K562 (cell line): ENCODE measurements at regions not wholly inside any gene's neighbourhood (a gene's known extent, or its start where the extent isn't known, plus 50 kb on each side); places are given as distances from the start of the nearest gene placed in this dataset.

Experiments
- ATAC-seq: fragments of 200-7000 bp; cut with Tn5 transposase; 3 replicates; pipeline ENCODE4 v1.9.1; 2020; ENCODE audit warnings: moderate library complexity
- BruUV-seq: library from RNA; stranded (reverse); fragments of 400-500 nt; replicated peaks from 2 replicates; lab custom pipeline; 2021; lab: Mats Ljungman, UMichigan
- CTCF ChIA-PET: fragments of 300-600 bp; formaldehyde crosslinking; extraction: SDS; loops from one replicate; lab custom pipeline; 2021; ENCODE audit warnings: low intra/inter-chr PET ratio; lab: Yijun Ruan, JAX
- POLR2A ChIA-PET: fragments of 300-600, 350-650 bp; sonication (Branson Sonifier 250); formaldehyde crosslinking; extraction: SDS; loops from one replicate; lab custom pipeline; 2021; ENCODE audit warnings: antibody characterized with exemption, inconsistent platforms; lab: Yijun Ruan, JAX
- DNase-seq, 4 experiments: peaks; one replicate each; pipeline versions ENCODE4 v3.0.0 to v3.0.0-alpha.2; 2011 to 2018; ENCODE audit warnings: low spot score in 3 of 4, mixed read lengths in 3 of 4; ENCODE audit errors: extremely low read depth in 1 of 4
- FAIRE-seq: peaks from 2 replicates; lab custom pipeline; 2011; peaks lifted over from hg19 to GRCh38; lab: Jason Lieb, UNC
- H2AFZ ChIP-seq: 2 replicates; pipeline ENCODE4 v1.6.0; 2011; ENCODE audit warnings: low read depth, low read length, control low read depth, inconsistent platforms
- H3K27ac ChIP-seq: fragments of 200-600 bp; 3 replicates; pipeline ENCODE4 v1.8.0; 2011; ENCODE audit warnings: low read depth, mild to moderate bottlenecking, control low read depth, inconsistent platforms, low read length, moderate library complexity, mixed read lengths; ENCODE audit errors: extremely low read depth
- H3K27me3 ChIP-seq, 2 experiments: fragments of 300-600 bp in 1 of 2; 2 replicates in 1 of 2; 3 replicates in 1 of 2; pipeline versions ENCODE4 v1.6.0 to v1.8.0; 2011; ENCODE audit warnings: inconsistent platforms in 2 of 2, low read length in 2 of 2, mild to moderate bottlenecking in 1 of 2, mixed read lengths in 1 of 2, moderate library complexity in 1 of 2; ENCODE audit not compliant: control insufficient read depth in 2 of 2, insufficient read depth in 2 of 2
- H3K36me3 ChIP-seq: fragments of 300-600 bp; 3 replicates; pipeline ENCODE4 v1.8.0; 2011; ENCODE audit warnings: mild to moderate bottlenecking, low read length, inconsistent platforms; ENCODE audit not compliant: control insufficient read depth, insufficient read depth
- H3K4me1 ChIP-seq, 2 experiments: fragments of 200-600 bp in 1 of 2; replicated peaks in 1 of 2; 2 replicates in 1 of 2; 3 replicates in 1 of 2; pipeline versions ENCODE4 v1.5.1 to v1.8.0; 2011; ENCODE audit warnings: inconsistent platforms in 2 of 2, low read length in 2 of 2, mild to moderate bottlenecking in 1 of 2, mixed read lengths in 1 of 2, moderate library complexity in 1 of 2; ENCODE audit not compliant: control insufficient read depth in 2 of 2, insufficient read depth in 2 of 2
- H3K4me2 ChIP-seq: 2 replicates; pipeline ENCODE4 v1.6.1; 2011; ENCODE audit warnings: low read length, control low read depth, inconsistent platforms, mixed read lengths; ENCODE audit not compliant: insufficient read depth
- H3K4me3 ChIP-seq: fragments of 200-600 bp; sonication (generic), shearing (Covaris generic); 2 replicates; pipeline ENCODE4 v1.5.1; 2016; ENCODE audit warnings: control low read depth, inconsistent platforms
- H3K79me2 ChIP-seq: fragments of 200-600 bp; 3 replicates; pipeline ENCODE4 v1.8.0; 2011; ENCODE audit warnings: low read length, inconsistent platforms; ENCODE audit not compliant: control insufficient read depth, insufficient read depth
- H3K9ac ChIP-seq, 2 experiments: 2 replicates each; pipeline versions ENCODE4 v1.6.0 to v1.6.1; 2011; ENCODE audit warnings: low read depth in 2 of 2, low read length in 2 of 2, control low read depth in 1 of 2, inconsistent platforms in 1 of 2, mild to moderate bottlenecking in 1 of 2, mixed read lengths in 1 of 2; ENCODE audit not compliant: insufficient read depth in 1 of 2
- H3K9me1 ChIP-seq: one replicate; pipeline ENCODE4 v1.6.0; 2011; ENCODE audit warnings: inconsistent platforms, mild to moderate bottlenecking, low read length, moderate library complexity; ENCODE audit not compliant: control insufficient read depth, insufficient read depth
- H3K9me3 ChIP-seq: replicated peaks from 2 replicates; pipeline ENCODE4 v1.5.1; 2011; ENCODE audit warnings: low read depth, low read length, inconsistent platforms; ENCODE audit not compliant: control insufficient read depth, insufficient read depth
- H4K20me1 ChIP-seq: replicated peaks from 2 replicates; pipeline ENCODE4 v1.6.1; 2011; ENCODE audit warnings: low read length, inconsistent platforms, mixed read lengths; ENCODE audit not compliant: control insufficient read depth, insufficient read depth
- DPF2 ChIP-seq: fragments of 450-650 bp; IDR thresholded peaks from 2 replicates; pipeline ENCODE4 v1.6.1; 2016
- WGBS: fragments of 100-300 bp; shearing (Covaris generic); methylation state at CpG from one replicate; pipeline ENCODE4 v1.1.6; 2016; ENCODE audit warnings: low coverage, mixed read lengths; ENCODE audit not compliant: insufficient coverage; ENCODE audit errors: missing lambda C conversion rate; 5-methylcytosine and 5-hydroxymethylcytosine counted together
- in situ Hi-C: fragments of 300-500 bp; cut with MboI; formaldehyde crosslinking; loops from 4 replicates; pipeline ENCODE4 v1.15.0; 2018; ENCODE audit warnings: inconsistent platforms, mixed read lengths
- intact Hi-C: fragments of 100-400 bp; cut with micrococcal nuclease; formaldehyde crosslinking; loops from 2 replicates; pipeline ENCODE4 v1.14.2; 2022
- TF ChIP-seq, protein P1 (sequence below), 2 experiments: IDR thresholded peaks; 2 replicates each; pipeline ENCODE4 v1.6.1; 2012; ENCODE audit warnings: improper control_type of control experiment in 2 of 2, low read depth in 2 of 2, low read length in 2 of 2, borderline replicate concordance in 1 of 2

DNA sequence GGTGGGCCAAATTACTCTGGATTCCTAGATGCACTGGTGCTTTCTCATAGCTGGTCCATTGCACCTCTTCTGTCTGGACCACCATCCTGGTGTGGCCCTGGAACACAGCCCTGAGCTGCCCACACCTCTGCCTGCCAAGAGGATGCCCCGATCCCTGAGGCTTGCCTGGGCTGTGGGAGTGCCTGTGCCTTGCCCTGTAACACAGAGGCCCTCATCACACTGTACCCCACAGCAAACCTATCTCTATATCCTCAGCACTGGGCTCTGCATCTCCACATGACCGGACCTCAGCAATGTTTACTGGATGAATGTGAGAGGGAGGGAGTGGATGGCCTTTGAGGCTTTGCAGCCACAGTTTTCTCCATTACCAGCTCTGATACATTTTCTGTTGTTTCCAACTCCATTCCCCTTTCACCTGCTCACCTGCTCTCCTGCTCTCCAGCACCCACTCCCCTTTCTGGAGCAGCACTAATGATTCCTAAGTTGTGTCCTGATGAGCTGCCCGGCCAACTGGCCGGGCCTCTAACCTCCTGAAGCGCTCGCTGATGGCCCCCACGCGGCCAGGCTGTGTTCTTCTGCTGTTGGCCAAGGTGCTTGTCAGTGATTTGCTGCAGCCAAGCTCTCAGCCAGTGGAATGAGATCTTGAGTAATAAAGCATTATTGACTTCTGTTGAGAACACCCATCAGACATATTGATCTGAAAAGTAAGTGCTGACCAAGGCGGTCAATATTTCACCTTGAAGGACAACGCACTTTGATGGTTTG lies 232.6 kb downstream of the TEX29 start:
- FAIRE-seq (no peak), ATAC-seq (peak; percentile 66; the same call in 2 of the 3 replicates), DNase-seq (peak in 1 of 4 experiments; percentile 3)
- H3K27ac ChIP-seq, result no peak overlapping the region
- POLR2A ChIA-PET, result interaction anchor here (0.8 kb wide), 1 partner anchor 148 kb away, joined by 3 read pairs; no protein-coding TSS in a partner anchor
- H3K79me2 ChIP-seq, result no peaks in the 10 kb centered on the region
- H2AFZ ChIP-seq, result no peak overlapping the region
- H3K4me3 ChIP-seq, result no peak overlapping the region
- H3K9me3 ChIP-seq, result no peaks in the 10 kb centered on the region
- no peak for TF ChIP-seq DPF2
- TF ChIP-seq, protein P1, sequence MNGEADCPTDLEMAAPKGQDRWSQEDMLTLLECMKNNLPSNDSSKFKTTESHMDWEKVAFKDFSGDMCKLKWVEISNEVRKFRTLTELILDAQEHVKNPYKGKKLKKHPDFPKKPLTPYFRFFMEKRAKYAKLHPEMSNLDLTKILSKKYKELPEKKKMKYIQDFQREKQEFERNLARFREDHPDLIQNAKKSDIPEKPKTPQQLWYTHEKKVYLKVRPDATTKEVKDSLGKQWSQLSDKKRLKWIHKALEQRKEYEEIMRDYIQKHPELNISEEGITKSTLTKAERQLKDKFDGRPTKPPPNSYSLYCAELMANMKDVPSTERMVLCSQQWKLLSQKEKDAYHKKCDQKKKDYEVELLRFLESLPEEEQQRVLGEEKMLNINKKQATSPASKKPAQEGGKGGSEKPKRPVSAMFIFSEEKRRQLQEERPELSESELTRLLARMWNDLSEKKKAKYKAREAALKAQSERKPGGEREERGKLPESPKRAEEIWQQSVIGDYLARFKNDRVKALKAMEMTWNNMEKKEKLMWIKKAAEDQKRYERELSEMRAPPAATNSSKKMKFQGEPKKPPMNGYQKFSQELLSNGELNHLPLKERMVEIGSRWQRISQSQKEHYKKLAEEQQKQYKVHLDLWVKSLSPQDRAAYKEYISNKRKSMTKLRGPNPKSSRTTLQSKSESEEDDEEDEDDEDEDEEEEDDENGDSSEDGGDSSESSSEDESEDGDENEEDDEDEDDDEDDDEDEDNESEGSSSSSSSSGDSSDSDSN (IDR thresholded peaks at IDR 0.05; ENCODE audit: borderline replicate concordance in 1 of 2, low read depth in 2 of 2, low read length in 2 of 2), result no peak
- H3K4me2 ChIP-seq, result no peak overlapping the region
- no TSS peak for BruUV-seq
- no peaks in the 10 kb centered on the region for H4K20me1 ChIP-seq
- in situ Hi-C loops (no loop called here), intact Hi-C loops (no loop called here)
- WGBS, result 0% methylated on average over 8 of the region's 10 CpGs
- H3K36me3 ChIP-seq, result no peaks in the 10 kb centered on the region
- H3K9ac ChIP-seq, result no peak overlapping the region
- H3K9me1 ChIP-seq, result no peaks in the 10 kb centered on the region
- H3K27me3 ChIP-seq, result peaks cover 1 to 28% of the 10 kb centered on the region in 2 experiments; a peak in 3 of 5 replicates
- CTCF ChIA-PET, result no interaction called here
- no peaks in the 10 kb centered on the region for H3K4me1 ChIP-seq
